Smooth muscle cell (in vitro differentiated cells): ENCODE measurements at regions not wholly inside any gene's neighbourhood (a gene's known extent, or its start where the extent isn't known, plus 50 kb on each side); places are given as distances from the start of the nearest gene placed in this dataset.

Source experiments
- DNase-seq: peaks from one replicate; lab custom pipeline; 2025; ENCODE audit not compliant: unreplicated experiment; lab: John Stamatoyannopoulos, UW
- H2AFZ ChIP-seq: fragments of 200-600 bp; sonication (generic); 2 replicates; pipeline ENCODE4 v1.6.0; 2016; ENCODE audit warnings: antibody characterized with exemption, low read depth, mild to moderate bottlenecking
- H3F3A ChIP-seq: fragments of 200-600 bp; sonication (generic); 2 replicates; pipeline ENCODE4 v1.6.0; 2017; ENCODE audit warnings: antibody characterized with exemption, low read depth
- H3K27ac ChIP-seq: fragments of 200-600 bp; sonication (generic); 2 replicates; pipeline ENCODE4 v1.5.1; 2016; ENCODE audit warnings: low read depth, mild to moderate bottlenecking
- H3K27me3 ChIP-seq: fragments of 200-600 bp; sonication (generic); 2 replicates; pipeline ENCODE4 v1.6.1; 2016; ENCODE audit warnings: low read depth, mild to moderate bottlenecking
- H3K36me3 ChIP-seq: fragments of 200-600 bp; sonication (generic); 2 replicates; pipeline ENCODE4 v1.5.1; 2016; ENCODE audit warnings: low read depth
- H3K4me1 ChIP-seq: fragments of 200-600 bp; sonication (generic); 2 replicates; pipeline ENCODE4 v1.5.1; 2016; ENCODE audit warnings: low read depth
- H3K4me2 ChIP-seq: fragments of 200-600 bp; sonication (generic); 2 replicates; pipeline ENCODE4 v1.6.0; 2016; ENCODE audit warnings: mild to moderate bottlenecking
- H3K4me3 ChIP-seq: fragments of 200-600 bp; sonication (generic); 2 replicates; pipeline ENCODE4 v1.5.1; 2016; ENCODE audit warnings: mild to moderate bottlenecking
- H3K79me2 ChIP-seq: fragments of 200-600 bp; sonication (generic); 2 replicates; pipeline ENCODE4 v1.6.0; 2016; ENCODE audit warnings: low read depth, mild to moderate bottlenecking
- H3K9ac ChIP-seq: fragments of 200-600 bp; sonication (generic); 2 replicates; pipeline ENCODE4 v1.6.0; 2016; ENCODE audit warnings: low read depth
- H3K9me3 ChIP-seq: fragments of 200-600 bp; sonication (generic); replicated peaks from 2 replicates; pipeline ENCODE4 v1.5.1; 2016; ENCODE audit warnings: low read depth
- H4K20me1 ChIP-seq: fragments of 200-600 bp; sonication (generic); 2 replicates; pipeline ENCODE4 v1.6.0; 2016; ENCODE audit warnings: low read depth
- WGBS: methylation state at CpG from one replicate; pipeline ENCODE4 v1.1.7; 2016; ENCODE audit warnings: low lambda C conversion rate; 5-methylcytosine and 5-hydroxymethylcytosine counted together
- TF ChIP-seq, protein P1 (sequence below): fragments of 200-600 bp; sonication (generic); IDR thresholded peaks from 2 replicates; pipeline ENCODE4 v1.5.1; 2017; ENCODE audit warnings: borderline replicate concordance, mild to moderate bottlenecking, antibody characterized with exemption; ENCODE audit not compliant: insufficient read depth, poor library complexity, severe bottlenecking

DNA sequence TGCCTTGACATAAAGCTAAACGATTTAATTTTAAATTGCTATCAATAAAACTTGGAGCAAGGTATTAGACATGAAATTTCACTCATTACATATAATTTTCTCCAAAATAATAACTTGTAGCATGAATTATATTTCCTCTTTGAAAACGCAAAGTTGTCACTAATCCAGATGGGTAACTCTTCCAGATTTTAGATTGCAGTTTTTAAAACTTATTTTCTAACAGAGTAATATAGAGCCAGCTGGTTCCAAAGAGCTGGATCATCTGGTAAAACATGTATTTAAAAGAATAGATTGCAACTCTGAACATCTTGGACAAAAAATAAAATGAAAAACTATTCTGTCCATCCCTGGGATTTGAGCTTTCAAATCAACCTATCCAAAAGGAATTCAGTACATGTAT is 238.2 kb upstream of the INTU start:
- Histone ChIP-seq H3F3A (no peaks in the 10 kb centered on the region), H3K4me3 (no peak overlapping the region), H3K4me2 (no peak overlapping the region), H3K9ac (no peak overlapping the region), H3K4me1 (no peaks in the 10 kb centered on the region), H2AFZ (no peak overlapping the region), H3K9me3 (no peaks in the 10 kb centered on the region), H4K20me1 (no peaks in the 10 kb centered on the region), H3K27ac (no peak overlapping the region), H3K36me3 (no peaks in the 10 kb centered on the region), H3K27me3 (no peaks in the 10 kb centered on the region), H3K79me2 (no peaks in the 10 kb centered on the region)
- WGBS = 90% methylated on average over 2 of the region's 2 CpGs
- TF ChIP-seq, protein P1, sequence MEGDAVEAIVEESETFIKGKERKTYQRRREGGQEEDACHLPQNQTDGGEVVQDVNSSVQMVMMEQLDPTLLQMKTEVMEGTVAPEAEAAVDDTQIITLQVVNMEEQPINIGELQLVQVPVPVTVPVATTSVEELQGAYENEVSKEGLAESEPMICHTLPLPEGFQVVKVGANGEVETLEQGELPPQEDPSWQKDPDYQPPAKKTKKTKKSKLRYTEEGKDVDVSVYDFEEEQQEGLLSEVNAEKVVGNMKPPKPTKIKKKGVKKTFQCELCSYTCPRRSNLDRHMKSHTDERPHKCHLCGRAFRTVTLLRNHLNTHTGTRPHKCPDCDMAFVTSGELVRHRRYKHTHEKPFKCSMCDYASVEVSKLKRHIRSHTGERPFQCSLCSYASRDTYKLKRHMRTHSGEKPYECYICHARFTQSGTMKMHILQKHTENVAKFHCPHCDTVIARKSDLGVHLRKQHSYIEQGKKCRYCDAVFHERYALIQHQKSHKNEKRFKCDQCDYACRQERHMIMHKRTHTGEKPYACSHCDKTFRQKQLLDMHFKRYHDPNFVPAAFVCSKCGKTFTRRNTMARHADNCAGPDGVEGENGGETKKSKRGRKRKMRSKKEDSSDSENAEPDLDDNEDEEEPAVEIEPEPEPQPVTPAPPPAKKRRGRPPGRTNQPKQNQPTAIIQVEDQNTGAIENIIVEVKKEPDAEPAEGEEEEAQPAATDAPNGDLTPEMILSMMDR = no peak
- no peak for DNase-seq

DNA sequence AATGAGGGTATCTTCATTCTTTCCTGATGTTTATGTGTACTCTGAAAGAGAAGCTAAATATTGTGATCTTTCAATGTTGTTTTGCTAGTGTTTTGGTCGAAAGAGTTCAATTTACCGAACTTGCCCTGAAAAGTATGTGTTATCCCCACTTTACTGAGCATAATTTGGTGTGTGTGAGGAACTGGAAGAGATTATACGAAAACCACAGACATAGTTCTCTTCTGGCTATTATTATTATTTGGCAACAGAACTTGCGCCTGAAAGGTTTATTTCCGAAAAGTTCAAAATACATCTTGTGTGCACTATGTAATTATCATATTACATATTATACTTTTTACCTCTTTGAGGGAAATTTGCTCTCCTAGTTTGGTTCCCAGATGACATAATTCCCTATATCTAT is 232.5 kb upstream of the INTU start:
- Histone ChIP-seq H3K9ac (no peak overlapping the region), H2AFZ (no peak overlapping the region)

DNA sequence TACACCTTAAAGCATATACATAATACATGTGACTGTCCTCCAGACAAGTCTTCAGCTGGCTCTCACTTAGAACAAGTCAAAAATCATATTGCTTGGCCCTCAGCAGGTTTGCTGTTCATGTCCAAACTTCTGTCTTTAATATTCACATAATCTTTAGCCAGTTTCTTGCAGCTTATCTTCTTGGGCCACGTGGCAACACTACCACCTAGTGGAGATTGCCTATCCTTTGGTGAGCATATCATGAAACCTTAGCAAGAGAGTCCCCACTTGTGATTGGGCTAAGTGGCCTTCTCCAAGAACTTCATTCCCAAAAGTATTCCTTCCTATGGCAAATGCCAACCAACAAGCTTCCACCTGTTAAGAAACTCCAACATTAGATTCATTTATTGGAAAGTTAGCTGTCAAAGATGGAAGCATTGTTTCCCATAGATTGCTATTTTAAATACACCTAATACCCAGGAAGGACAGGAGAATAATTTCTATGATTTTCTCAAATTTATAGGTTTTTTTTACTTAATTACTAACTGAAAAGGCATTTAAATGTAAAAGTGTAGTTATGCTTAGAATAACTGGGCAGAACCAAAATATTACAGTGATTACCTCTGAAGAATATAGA is 231.9 kb upstream of the INTU start:
- no peaks in the 10 kb centered on the region for H3K36me3 ChIP-seq
- no peak overlapping the region for H3K9ac ChIP-seq
- no peaks in the 10 kb centered on the region for H3F3A ChIP-seq
- TF ChIP-seq, protein P1 = peak; percentile 76
- no peak overlapping the region for H3K4me3 ChIP-seq
- no peak for DNase-seq
- 0% methylated on average over 1 of the region's 1 CpG for WGBS
- H4K20me1 ChIP-seq = no peaks in the 10 kb centered on the region
- no peaks in the 10 kb centered on the region for H3K79me2 ChIP-seq
- no peaks in the 10 kb centered on the region for H3K9me3 ChIP-seq
- no peak overlapping the region for H3K4me2 ChIP-seq
- H2AFZ ChIP-seq = no peak overlapping the region
- no peaks in the 10 kb centered on the region for H3K27me3 ChIP-seq
- no peak overlapping the region for H3K27ac ChIP-seq
- H3K4me1 ChIP-seq = no peaks in the 10 kb centered on the region

More for the DNA sequence above, 232.5 kb upstream of the INTU start:
- H3K27ac ChIP-seq = no peak overlapping the region
- TF ChIP-seq, protein P1 = no peak
- DNase-seq = no peak
- no peaks in the 10 kb centered on the region for H3K27me3 ChIP-seq
- H3K4me1 ChIP-seq = no peaks in the 10 kb centered on the region
- H3F3A ChIP-seq = no peaks in the 10 kb centered on the region
- H3K79me2 ChIP-seq = no peaks in the 10 kb centered on the region
- H3K36me3 ChIP-seq = no peaks in the 10 kb centered on the region
- no peak overlapping the region for H3K4me2 ChIP-seq
- no peak overlapping the region for H3K4me3 ChIP-seq
- H4K20me1 ChIP-seq = no peaks in the 10 kb centered on the region
- H3K9me3 ChIP-seq = no peaks in the 10 kb centered on the region
- 93% methylated on average over 5 of the region's 5 CpGs for WGBS

DNA sequence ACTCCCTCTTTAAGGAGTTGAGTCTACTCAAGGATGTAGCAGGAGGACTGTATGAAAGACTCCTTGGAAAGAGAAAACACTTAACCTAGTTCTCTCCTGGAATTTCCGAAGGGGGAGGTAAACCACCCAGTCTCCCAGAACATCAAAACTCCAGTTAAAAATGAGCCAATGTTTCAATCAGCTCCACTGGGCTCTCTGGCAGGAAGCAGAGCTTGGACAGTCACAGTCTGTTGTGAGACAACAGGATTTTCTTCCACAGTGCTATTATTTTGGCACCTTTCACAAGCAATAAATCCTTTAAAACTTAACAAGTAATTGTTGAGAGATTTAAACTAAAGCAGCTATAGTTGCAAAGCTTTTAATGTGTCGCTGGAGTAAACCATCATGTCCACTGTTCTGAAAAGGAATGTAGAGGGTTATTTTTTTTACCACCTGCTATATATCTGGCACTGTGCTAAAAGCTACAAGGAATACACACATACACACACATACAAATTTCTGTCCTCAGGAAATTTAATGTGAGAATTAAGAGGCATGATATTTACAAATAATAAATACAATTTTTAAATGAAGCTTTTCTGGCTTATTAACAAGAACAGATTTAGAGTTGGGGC is 229.2 kb upstream of the INTU start:
- H4K20me1 ChIP-seq = no peaks in the 10 kb centered on the region
- no peak overlapping the region for H3K9ac ChIP-seq
- H3K4me2 ChIP-seq = no peak overlapping the region
- H3K4me3 ChIP-seq = no peak overlapping the region
- TF ChIP-seq, protein P1 = no peak
- no peak overlapping the region for H3K27ac ChIP-seq
- H3K9me3 ChIP-seq = no peaks in the 10 kb centered on the region
- no peaks in the 10 kb centered on the region for H3K4me1 ChIP-seq
- WGBS = 80% methylated on average over 2 of the region's 2 CpGs
- H3K79me2 ChIP-seq = no peaks in the 10 kb centered on the region
- no peaks in the 10 kb centered on the region for H3F3A ChIP-seq
- no peaks in the 10 kb centered on the region for H3K27me3 ChIP-seq
- H2AFZ ChIP-seq = no peak overlapping the region
- DNase-seq = no peak
- H3K36me3 ChIP-seq = no peaks in the 10 kb centered on the region
